Activated CD4-positive, alpha-beta T cell treated with anti-CD3 and anti-CD28 coated beads, Interleukin-10, Interleukin-2, amounts not matched to agents 100 ng/mL and 50 ng/mL, durations not matched to agents 16 hours and 8 hours (primary cell): ENCODE measurements at regions not wholly inside any gene's neighbourhood (a gene's known extent, or its start where the extent isn't known, plus 50 kb on each side); places are given as distances from the start of the nearest gene placed in this dataset.

Experiments used
- DNase-seq: peaks from one replicate; pipeline ENCODE4 v3.0.0-alpha.2; 2020

- DNase-seq, result no peak
These were observed 675.4 kb downstream of the SEMA5A start for GRCh38 chr5:8870349-8870958.

GRCh38 chr5:8870959-8871355 lies 674.9 kb downstream of the SEMA5A start:
- DNase-seq, result no peak

- DNase-seq, result no peak
These were observed 674.4 kb downstream of the SEMA5A start for GRCh38 chr5:8871446-8871845.

DNA sequence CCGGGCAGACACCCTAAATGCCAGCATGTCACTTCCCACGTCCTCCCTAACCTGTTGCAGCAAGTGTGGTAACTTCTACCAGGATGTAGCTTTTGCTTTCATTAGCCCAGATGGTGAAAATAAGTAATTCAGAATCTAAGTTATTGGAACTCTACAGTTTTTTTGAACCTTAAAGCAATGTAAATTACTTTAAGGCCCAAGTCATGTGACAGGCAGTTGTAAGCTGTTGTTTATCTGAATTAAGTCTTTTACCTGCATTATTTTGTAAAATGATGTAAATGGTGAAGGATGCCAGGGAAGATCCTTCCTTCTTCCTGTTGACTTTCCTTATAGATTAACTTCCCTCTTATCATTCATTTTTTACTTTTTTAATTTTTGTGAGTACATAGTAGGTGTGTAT lies 670.2 kb downstream of the SEMA5A start:
- no peak for DNase-seq

GRCh38 chr5:8879248-8879647 lies 666.6 kb downstream of the SEMA5A start:
- DNase-seq, result no peak

DNA sequence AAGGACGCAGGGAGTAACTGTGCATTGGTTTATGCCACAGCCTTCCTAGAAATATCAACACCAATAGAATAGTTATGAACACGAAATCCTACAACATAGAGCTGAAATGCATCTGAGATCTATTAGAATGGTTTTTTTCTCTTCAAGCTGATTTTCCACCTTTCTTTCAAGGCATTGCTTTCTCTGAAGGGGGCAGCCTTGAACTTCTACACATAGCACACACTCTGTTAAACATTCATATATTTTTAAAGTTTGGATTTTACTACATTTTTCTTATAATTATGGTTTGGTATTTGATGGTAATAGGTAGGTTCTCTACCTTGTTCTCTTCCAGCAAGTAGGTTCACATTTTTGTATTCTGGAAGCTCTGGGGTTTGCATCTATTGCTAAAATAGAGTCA lies 661.8 kb downstream of the SEMA5A start:
- DNase-seq, result no peak

- DNase-seq, result no peak
These were observed 652.9 kb downstream of the SEMA5A start for GRCh38 chr5:8892926-8893325.

DNA sequence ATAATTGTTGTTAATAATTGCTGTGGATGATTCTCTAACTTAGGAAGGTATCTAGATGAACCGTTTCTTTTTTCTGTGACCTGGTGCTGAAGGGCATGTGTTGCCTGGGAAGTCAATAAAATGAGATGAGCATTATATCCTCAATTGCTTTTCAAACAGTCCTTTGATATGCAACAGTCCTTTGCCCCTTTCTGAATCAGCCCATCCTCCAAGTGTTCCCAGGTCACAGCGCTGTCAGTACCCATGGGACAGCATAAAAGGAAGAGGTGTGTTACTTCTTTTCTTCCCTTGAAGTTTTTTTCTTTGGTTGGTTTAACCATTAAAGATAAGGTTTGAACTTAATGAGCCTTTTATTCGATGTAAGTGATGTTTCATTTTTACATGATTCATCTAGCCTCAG lies 651.8 kb downstream of the SEMA5A start:
- DNase-seq, result no peak

DNA sequence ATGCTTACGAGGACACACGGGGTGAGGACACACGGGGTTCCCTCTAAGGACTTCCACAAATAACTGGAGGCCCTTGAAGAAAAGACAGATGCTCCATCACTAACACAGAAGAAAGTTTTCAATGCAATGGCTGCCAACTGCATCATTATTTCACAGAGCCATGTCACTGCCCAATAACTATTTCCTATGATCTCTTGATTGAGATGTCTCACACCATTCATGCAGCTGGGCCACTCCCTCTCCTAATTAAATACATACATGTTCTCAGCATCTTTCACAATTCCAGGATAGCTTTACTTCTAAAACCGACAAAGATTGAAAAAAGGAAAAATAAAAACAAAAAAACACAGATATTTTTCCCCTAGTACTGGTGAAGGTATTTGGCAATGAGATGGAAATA lies 650.8 kb downstream of the SEMA5A start:
- DNase-seq, result no peak

GRCh38 chr5:8895599-8895998 lies 650.3 kb downstream of the SEMA5A start:
- DNase-seq, result no peak

DNA sequence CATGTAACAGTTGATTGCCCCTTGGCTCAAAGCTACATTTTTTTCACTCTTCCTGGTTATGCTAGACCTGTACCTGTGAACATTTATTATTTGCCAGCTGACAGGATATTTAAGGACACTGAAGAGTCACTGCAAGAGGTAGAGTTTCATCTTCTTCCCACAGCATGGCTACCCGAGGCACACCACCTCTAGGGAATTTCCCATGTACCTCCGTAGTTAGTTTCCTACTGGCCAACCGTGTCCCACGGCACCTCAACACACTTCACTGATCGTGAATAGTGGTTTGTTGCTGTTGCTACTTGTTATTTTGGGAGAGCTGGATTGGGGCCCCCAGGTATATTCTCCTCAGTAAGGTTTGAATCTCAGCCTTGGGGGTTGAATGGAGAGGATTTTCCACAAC lies 648.6 kb downstream of the SEMA5A start:
- DNase-seq, result no peak

DNA sequence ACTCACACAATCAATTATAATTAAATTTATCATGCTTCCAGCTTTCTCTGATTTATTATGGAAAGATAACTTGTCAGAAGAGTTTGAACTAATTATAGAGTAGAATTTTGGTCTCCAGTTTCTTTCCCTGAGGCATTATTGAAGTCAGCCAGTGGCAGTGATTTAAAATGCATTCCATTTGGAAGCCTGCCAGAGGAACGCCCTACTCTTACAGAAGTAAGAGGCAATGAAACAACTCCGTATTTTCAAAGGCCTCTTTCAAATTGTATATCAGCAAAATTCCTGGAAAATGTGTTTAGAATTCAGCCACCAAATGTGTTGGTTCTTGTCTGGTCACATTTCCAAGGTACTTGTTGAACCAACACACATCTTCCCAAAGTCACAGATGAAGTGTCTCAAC lies 640.9 kb downstream of the SEMA5A start:
- DNase-seq, result no peak

GRCh38 chr5:8906303-8906967 lies 639.4 kb downstream of the SEMA5A start:
- DNase-seq, result no peak

DNA sequence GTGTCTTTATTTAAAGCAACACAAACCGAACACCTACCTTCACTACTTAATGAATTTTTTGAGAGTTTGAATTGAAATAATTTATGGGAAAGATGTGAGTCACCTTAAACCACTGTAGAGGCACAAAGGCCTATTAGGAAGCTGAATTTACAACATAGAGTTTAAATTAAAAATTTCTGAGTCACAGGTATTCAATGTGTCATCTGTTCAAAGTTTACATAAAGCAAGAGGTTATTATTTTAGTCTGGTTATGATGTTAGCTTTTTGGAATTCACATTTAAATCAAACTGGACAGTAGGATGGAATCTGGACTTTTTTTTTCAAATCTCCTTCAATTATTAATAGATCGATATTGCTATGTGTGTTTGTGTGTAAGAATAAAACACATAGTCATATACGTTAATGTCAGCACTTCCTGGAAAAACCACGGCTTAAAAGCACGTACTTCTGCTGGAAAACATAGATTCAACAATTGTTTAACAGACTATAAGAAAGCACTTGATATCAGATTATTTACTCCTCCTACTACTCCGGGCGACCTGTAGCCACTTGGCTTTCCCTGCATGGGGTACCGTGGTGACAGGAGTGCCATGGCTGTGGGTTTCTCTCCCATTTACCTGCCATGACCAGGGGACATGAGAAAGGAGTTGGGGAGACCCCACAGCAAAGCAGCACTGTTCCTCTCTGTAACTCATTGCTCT lies 638.6 kb downstream of the SEMA5A start:
- DNase-seq, result no peak

GRCh38 chr5:8908055-8908683 lies 637.7 kb downstream of the SEMA5A start:
- DNase-seq, result peak; percentile 30

DNA sequence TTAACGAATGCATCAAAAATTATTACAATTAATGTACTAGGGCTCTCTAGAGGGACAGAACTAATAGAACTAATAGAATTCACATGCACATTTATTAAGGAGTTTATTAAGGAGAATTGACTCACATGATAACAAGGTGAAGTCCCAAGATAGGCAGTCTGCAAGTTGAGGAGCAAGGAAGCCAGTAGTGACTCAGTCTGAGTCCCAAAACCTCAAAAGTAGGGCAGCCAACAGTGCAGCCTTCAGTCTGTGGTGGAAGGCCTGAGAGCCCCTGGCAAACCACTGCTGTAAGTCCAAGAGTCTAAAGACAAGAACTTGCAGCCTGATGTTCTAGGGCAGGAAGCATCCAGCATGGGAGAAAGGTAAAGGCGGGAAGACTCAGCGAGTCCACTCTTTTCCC lies 633.8 kb downstream of the SEMA5A start:
- no peak for DNase-seq

- no peak for DNase-seq
These were observed 632.4 kb downstream of the SEMA5A start for GRCh38 chr5:8913522-8913921.

- DNase-seq, result no peak
These were observed 626.8 kb downstream of the SEMA5A start for GRCh38 chr5:8919096-8919495.

- DNase-seq, result no peak
These were observed 622.3 kb downstream of the SEMA5A start for GRCh38 chr5:8923526-8923925.

GRCh38 chr5:8924054-8924793 lies 621.7 kb downstream of the SEMA5A start:
- no peak for DNase-seq

GRCh38 chr5:8930021-8930420 lies 615.9 kb downstream of the SEMA5A start:
- no peak for DNase-seq

- DNase-seq, result no peak
These were observed 611.4 kb downstream of the SEMA5A start for GRCh38 chr5:8934455-8934854.

DNA sequence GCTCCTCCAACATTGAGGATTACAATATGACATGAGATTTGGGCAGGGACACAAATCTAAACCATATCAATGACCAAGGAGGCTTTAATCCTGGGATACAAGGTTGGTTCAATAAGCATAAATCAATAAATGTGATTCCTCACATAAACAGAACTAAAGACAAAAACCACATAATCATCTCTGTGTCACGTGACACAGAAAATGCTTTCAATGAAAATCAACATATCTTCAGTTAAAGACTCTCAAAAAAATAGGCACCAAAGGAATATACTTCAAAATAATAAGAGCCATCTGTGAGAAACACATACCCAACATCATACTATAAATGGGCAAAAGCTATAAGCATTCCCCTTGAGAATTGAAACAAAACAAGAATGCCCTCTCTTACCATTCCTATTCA lies 604.9 kb downstream of the SEMA5A start:
- DNase-seq, result no peak
